NT2/D1 (cell line): ENCODE measurements at regions not wholly inside any gene's neighbourhood (a gene's known extent, or its start where the extent isn't known, plus 50 kb on each side); places are given as distances from the start of the nearest gene placed in this dataset.

Experiments used
- SUZ12 ChIP-seq: IDR thresholded peaks from 2 replicates; pipeline ENCODE4 v1.6.1; 2011; ENCODE audit not compliant: insufficient read length, insufficient read depth; ENCODE audit errors: extremely low read depth
- YY1 ChIP-seq: IDR thresholded peaks from 2 replicates; pipeline ENCODE4 v1.6.1; 2011; ENCODE audit not compliant: insufficient read length, insufficient read depth
- ZNF274 ChIP-seq: IDR thresholded peaks from 2 replicates; pipeline ENCODE4 v1.6.1; 2011; ENCODE audit warnings: mild to moderate bottlenecking, low read depth, low read length

- TF ChIP-seq YY1 (no peak), ZNF274 (no peak), SUZ12 (no peak)
Observed at GRCh38 chr4:83862471-83862870, 326.6 kb downstream of the GPAT3 start.
